Nephron (organoid): ENCODE measurements at regions not wholly inside any gene's neighbourhood (a gene's known extent, or its start where the extent isn't known, plus 50 kb on each side); places are given as distances from the start of the nearest gene placed in this dataset.
A peak's percentile ranks its signal among the peaks of the same experiment; 100 is the strongest.

Source experiments
- H3K27ac Mint-ChIP-seq, 3 experiments: 2 replicates each; pipeline ENCODE4 v1.8.0; 2020; ENCODE audit warnings: mixed read lengths in 3 of 3, mild to moderate bottlenecking in 2 of 3, moderate library complexity in 1 of 3
- H3K27me3 Mint-ChIP-seq: 2 replicates; pipeline ENCODE4 v1.8.0; 2021; ENCODE audit warnings: low read depth, mild to moderate bottlenecking, moderate library complexity, mixed read lengths
- H3K36me3 Mint-ChIP-seq: 2 replicates; pipeline ENCODE4 v1.8.0; 2020; ENCODE audit warnings: low read depth, mixed read lengths
- H3K4me1 Mint-ChIP-seq: 2 replicates; pipeline ENCODE4 v1.8.0; 2020; ENCODE audit warnings: mixed read lengths
- H3K4me3 Mint-ChIP-seq, 3 experiments: 2 replicates each; pipeline ENCODE4 v1.8.0; 2020; ENCODE audit warnings: mild to moderate bottlenecking in 3 of 3, mixed read lengths in 3 of 3, moderate library complexity in 2 of 3
- H3K9me3 Mint-ChIP-seq: 2 replicates; pipeline ENCODE4 v1.8.0; 2020; ENCODE audit warnings: mixed read lengths
- TF ChIP-seq, protein P1 (sequence below), 3 experiments: fragments of 200-600 bp; sonication (generic); IDR thresholded peaks; one replicate each; pipeline ENCODE4 v1.5.0; 2021; ENCODE audit warnings: antibody characterized with exemption in 3 of 3; ENCODE audit not compliant: unreplicated experiment in 3 of 3

DNA sequence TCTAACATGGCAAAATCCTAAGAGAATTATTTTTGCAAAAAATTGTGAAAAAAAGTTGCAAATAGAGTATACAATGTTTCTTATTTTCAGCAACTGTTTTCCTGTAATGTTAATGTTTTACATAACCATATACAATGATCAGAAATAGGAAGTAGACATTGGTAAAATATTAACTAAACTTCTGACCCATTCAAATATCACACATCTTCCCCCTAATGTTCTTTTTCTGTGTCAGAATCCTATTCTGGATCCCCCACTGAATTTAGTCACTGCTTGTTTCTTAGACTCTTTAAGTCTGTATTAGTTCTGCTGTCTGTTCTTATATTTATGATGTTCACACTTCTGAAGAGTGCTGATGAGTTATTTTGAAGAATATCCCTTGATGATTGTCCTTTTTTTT, 62.0 kb downstream of the HFE start:
- Mint-ChIP-seq H3K9me3 (no peaks in the 10 kb centered on the region), H3K27ac (no peak overlapping the region), H3K4me1 (no peaks in the 10 kb centered on the region), H3K27me3 (no peaks in the 10 kb centered on the region), H3K36me3 (peaks cover 10% of the 10 kb centered on the region), H3K4me3 (no peak overlapping the region)
- TF ChIP-seq, protein P1, sequence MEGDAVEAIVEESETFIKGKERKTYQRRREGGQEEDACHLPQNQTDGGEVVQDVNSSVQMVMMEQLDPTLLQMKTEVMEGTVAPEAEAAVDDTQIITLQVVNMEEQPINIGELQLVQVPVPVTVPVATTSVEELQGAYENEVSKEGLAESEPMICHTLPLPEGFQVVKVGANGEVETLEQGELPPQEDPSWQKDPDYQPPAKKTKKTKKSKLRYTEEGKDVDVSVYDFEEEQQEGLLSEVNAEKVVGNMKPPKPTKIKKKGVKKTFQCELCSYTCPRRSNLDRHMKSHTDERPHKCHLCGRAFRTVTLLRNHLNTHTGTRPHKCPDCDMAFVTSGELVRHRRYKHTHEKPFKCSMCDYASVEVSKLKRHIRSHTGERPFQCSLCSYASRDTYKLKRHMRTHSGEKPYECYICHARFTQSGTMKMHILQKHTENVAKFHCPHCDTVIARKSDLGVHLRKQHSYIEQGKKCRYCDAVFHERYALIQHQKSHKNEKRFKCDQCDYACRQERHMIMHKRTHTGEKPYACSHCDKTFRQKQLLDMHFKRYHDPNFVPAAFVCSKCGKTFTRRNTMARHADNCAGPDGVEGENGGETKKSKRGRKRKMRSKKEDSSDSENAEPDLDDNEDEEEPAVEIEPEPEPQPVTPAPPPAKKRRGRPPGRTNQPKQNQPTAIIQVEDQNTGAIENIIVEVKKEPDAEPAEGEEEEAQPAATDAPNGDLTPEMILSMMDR (IDR thresholded peaks at IDR 0.05; ENCODE audit: unreplicated experiment in 3 of 3), result no peak

DNA sequence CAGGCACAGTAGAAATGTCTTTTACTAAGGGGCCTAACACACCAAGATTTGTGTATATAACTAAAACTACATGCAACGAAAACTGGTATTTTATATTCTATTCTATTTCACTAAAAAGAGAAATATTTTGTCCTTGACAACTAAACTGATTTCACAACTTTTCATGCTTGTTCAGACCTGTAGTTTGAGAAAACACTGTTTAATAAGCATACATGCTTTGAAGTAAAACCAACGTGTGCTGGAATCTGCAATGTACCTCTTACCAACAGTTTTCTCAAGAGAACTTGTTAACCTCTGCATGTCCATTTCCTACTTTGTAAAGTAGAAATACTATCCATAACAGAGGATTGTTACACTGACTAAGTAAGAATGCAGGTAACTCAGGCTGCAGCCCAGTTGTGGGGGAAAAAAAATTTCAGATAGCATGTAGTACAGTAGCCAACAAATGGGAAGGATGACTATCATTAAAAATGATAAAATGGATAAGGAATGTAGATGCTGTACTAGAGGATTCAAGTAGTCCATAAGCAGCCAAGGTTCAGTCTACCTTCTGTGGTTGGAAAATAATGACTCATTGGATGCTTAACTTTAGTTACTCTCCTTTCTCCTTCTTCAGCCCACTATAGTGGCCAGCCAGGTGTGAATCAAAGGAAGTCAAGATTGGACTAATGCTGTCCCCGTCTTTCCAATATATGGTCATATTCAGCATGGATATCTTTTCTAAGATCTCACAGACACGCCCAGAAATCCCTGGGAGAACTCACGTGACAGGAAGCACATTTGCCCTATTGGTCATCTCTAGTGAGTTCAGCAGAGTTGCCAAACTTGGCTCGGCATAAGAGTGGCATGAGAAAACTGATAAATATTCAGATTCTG, 65.2 kb downstream of the HFE start:
- TF ChIP-seq, protein P1 (IDR thresholded peaks at IDR 0.05; ENCODE audit: unreplicated experiment in 3 of 3), result no peak
- Mint-ChIP-seq H3K9me3 (no peaks in the 10 kb centered on the region), H3K4me1 (no peaks in the 10 kb centered on the region), H3K27ac (no peak overlapping the region), H3K27me3 (no peaks in the 10 kb centered on the region), H3K36me3 (peaks cover 4% of the 10 kb centered on the region), H3K4me3 (no peak overlapping the region)

DNA sequence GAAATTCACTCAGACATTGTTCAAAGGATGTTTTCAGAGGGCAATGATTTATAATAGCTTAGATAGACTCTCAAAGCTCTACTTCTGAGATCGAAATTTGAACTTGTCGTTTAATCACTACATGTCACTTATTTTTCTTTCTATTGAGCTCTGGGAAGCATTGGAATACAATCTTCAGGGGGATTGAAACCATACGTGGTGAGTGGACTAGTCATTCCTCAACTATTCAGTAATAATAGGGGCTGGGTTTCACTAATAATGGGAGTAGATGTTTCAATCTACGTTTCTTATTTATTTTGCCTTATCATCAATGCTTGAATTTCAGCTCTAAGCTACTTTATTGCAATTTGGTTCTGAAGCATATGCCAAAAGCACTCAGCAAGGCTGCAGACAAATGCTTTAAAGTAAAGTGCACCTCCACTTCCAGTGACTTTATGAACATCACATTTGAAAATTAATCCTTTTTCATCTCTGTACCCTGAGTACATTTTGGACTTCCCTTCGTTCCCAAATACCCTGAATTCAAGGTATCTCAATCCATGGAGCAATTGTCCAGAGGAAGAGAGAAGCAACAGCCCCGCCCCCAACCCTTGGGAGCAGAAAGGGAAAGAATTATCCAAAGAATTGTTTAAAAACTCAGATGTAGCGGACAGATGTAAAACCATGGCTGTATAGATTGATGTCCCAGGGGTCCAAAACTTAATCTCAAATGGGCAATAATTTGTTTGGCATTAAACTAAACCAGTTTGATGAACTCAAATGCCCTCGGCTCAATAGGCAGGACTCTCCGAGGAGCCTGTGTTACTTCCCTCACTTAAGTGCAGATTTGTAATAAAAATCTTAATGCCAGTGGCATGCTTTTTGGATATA, 68.1 kb downstream of the HFE start:
- TF ChIP-seq, protein P1 (IDR thresholded peaks at IDR 0.05; ENCODE audit: unreplicated experiment in 3 of 3), result no peak
- Mint-ChIP-seq H3K4me3 (peak overlapping the region; percentile 93 to 98 (median 98)), H3K27me3 (no peaks in the 10 kb centered on the region), H3K4me1 (peaks cover 11% of the 10 kb centered on the region), H3K36me3 (no peaks in the 10 kb centered on the region), H3K27ac (peak overlapping the region; percentile 84 to 98 (median 98)), H3K9me3 (no peaks in the 10 kb centered on the region)

DNA sequence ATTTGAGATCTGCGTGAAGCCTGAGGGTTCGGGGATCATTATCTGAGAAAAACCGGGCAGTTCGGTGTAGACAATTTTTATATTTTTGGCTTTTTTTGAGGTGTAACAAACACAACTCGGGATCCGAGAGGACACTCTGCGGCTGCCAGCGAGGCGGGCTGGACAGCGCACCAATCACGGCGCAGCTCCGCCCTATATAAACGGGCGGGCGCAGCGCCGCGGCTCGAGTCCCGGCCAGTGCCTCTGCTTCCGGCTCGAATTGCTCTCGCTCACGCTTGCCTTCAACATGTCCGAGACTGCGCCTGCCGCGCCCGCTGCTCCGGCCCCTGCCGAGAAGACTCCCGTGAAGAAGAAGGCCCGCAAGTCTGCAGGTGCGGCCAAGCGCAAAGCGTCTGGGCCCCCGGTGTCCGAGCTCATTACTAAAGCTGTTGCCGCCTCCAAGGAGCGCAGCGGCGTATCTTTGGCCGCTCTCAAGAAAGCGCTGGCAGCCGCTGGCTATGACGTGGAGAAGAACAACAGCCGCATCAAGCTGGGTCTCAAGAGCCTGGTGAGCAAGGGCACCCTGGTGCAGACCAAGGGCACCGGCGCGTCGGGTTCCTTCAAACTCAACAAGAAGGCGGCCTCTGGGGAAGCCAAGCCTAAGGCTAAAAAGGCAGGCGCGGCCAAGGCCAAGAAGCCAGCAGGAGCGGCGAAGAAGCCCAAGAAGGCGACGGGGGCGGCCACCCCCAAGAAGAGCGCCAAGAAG, 69.0 kb downstream of the HFE start:
- Mint-ChIP-seq H3K27me3 (no peaks in the 10 kb centered on the region), H3K4me3 (peak overlapping the region; percentile 93 to 98 (median 98)), H3K4me1 (peaks cover 11% of the 10 kb centered on the region), H3K36me3 (no peaks in the 10 kb centered on the region), H3K27ac (peak overlapping the region; percentile 84 to 98 (median 98)), H3K9me3 (no peaks in the 10 kb centered on the region)
- TF ChIP-seq, protein P1 (IDR thresholded peaks at IDR 0.05; ENCODE audit: unreplicated experiment in 3 of 3), result no peak

DNA sequence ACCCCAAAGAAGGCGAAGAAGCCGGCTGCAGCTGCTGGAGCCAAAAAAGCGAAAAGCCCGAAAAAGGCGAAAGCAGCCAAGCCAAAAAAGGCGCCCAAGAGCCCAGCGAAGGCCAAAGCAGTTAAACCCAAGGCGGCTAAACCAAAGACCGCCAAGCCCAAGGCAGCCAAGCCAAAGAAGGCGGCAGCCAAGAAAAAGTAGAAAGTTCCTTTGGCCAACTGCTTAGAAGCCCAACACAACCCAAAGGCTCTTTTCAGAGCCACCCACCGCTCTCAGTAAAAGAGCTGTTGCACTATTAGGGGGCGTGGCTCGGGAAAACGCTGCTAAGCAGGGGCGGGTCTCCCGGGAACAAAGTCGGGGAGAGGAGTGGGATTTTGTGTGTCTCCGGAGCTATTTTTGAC, 69.6 kb downstream of the HFE start:
- no peaks in the 10 kb centered on the region for H3K27me3 Mint-ChIP-seq
- no peaks in the 10 kb centered on the region for H3K36me3 Mint-ChIP-seq
- H3K4me3 Mint-ChIP-seq, result peak overlapping the region; percentile 93 to 98 (median 98)
- H3K27ac Mint-ChIP-seq, result peak overlapping the region; percentile 84 to 98 (median 98)
- H3K4me1 Mint-ChIP-seq, result peaks cover 11% of the 10 kb centered on the region
- no peaks in the 10 kb centered on the region for H3K9me3 Mint-ChIP-seq
- TF ChIP-seq, protein P1 (IDR thresholded peaks at IDR 0.05; ENCODE audit: unreplicated experiment in 3 of 3), result no peak
